Heart left ventricle (tissue), 13 donors: ENCODE measurements at regions not wholly inside any gene's neighbourhood (a gene's known extent, or its start where the extent isn't known, plus 50 kb on each side); places are given as distances from the start of the nearest gene placed in this dataset.

Source experiments
- POLR2A ChIP-seq, 2 donors: fragments of 450-650 bp; IDR thresholded peaks; one replicate each; pipeline ENCODE4 v1.6.1; 2017; ENCODE audit warnings: antibody characterized with exemption in 2 of 2, mild to moderate bottlenecking in 2 of 2, moderate library complexity in 2 of 2
- TF ChIP-seq, protein P1 (sequence below), 12 donors: fragments of 200-600 bp; sonication (generic) in 4 of 12; IDR thresholded peaks; one replicate each; pipeline versions ENCODE4 v1.5.0 to v1.8.0; 2018 to 2022; ENCODE audit warnings: antibody characterized with exemption in 12 of 12, mild to moderate bottlenecking in 5 of 12
- donor health status: ischemic (EF 13 %, LVEDD 7.1; RV severe dilation, severe dysfunction).
- donor health status: DM: no; HTN: yes; CAD: no.
- donor health status: DM: no; HTN: no; CAD: no.
- donor health status: ischemic (EF 25% LVEDD 6.9; RV normal size, moderate dysfunction).
- donor health status: ischemic (EF 25% LVEDD 5.7; RV mildly dilated, moderate dysfunction).
- donor health status: ischemic (EF 35%, LVEDD 5.7; RV mildly dilated, moderate dysfunction).
- donor health status: nonischemic (EF 11% LVEDD 7.7; RV severe dilation, severe dysfunction).
- donor health status: DM: yes; HTN: yes; CAD: no.
- donor health status: PGD.
- donor health status: ischemic (EF 29% LVEDD 5.4; RV normal size, mild dysfunction).
- donor health status: nonischemic (EF 23%, LVEDD 6.1; RV moderate dilation, normal function).

DNA sequence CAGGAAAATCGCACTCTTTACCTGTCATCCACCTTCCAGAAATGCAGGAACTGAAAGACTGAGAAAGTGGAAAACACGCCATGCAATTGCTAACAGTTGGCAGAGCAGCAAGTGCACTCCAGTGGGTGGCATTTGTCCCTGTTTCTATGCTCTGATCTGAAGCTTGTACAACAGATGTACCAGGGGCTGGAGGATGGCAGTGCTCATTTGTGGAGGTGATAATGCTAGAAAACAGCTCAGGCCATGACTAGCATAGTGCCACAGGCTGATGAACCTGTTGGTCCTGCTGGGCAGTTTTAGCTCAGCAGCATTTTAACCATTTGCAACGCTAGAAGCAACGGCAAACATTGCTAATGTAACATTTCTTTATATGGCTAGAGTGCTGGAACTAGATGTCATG lies 199.9 kb upstream of the NRP1 start:
- TF ChIP-seq POLR2A (IDR thresholded peaks at IDR 0.05), result no peak
- TF ChIP-seq, protein P1, sequence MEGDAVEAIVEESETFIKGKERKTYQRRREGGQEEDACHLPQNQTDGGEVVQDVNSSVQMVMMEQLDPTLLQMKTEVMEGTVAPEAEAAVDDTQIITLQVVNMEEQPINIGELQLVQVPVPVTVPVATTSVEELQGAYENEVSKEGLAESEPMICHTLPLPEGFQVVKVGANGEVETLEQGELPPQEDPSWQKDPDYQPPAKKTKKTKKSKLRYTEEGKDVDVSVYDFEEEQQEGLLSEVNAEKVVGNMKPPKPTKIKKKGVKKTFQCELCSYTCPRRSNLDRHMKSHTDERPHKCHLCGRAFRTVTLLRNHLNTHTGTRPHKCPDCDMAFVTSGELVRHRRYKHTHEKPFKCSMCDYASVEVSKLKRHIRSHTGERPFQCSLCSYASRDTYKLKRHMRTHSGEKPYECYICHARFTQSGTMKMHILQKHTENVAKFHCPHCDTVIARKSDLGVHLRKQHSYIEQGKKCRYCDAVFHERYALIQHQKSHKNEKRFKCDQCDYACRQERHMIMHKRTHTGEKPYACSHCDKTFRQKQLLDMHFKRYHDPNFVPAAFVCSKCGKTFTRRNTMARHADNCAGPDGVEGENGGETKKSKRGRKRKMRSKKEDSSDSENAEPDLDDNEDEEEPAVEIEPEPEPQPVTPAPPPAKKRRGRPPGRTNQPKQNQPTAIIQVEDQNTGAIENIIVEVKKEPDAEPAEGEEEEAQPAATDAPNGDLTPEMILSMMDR (IDR thresholded peaks at IDR 0.05), result no peak
